Tibial nerve (tissue), 4 donors: ENCODE measurements at regions not wholly inside any gene's neighbourhood (a gene's known extent, or its start where the extent isn't known, plus 50 kb on each side); places are given as distances from the start of the nearest gene placed in this dataset.

ENCODE experiments used
- CTCF ChIP-seq, 5 experiments: fragments of 200-600 bp in 3 of 5; fragments of 450-650 bp in 2 of 5; sonication (generic) in 3 of 5; IDR thresholded peaks; one replicate each; pipeline ENCODE4 v1.5.1; 2016 to 2019; ENCODE audit warnings: antibody characterized with exemption in 5 of 5, mild to moderate bottlenecking in 3 of 5, moderate library complexity in 2 of 5
- EP300 ChIP-seq, 2 donors: sonication (generic); formaldehyde crosslinking; IDR thresholded peaks; one replicate each; pipeline ENCODE4 v1.6.1; 2017; ENCODE audit warnings: antibody characterized with exemption in 2 of 2, mild to moderate bottlenecking in 1 of 2
- POLR2A ChIP-seq, 2 donors: fragments of 450-650 bp; IDR thresholded peaks; one replicate each; pipeline ENCODE4 v1.6.1; 2017; ENCODE audit warnings: antibody characterized with exemption in 2 of 2, mild to moderate bottlenecking in 2 of 2, moderate library complexity in 2 of 2

GRCh38 chr3:65112751-65113300 lies 425.0 kb upstream of the ADAMTS9 start:
- TF ChIP-seq CTCF (IDR thresholded peaks at IDR 0.05) (no peak), POLR2A (IDR thresholded peaks at IDR 0.05) (no peak), EP300 (IDR thresholded peaks at IDR 0.05) (no peak)
